Keratinocyte (primary cell): ENCODE measurements at regions not wholly inside any gene's neighbourhood (a gene's known extent, or its start where the extent isn't known, plus 50 kb on each side); places are given as distances from the start of the nearest gene placed in this dataset.

Source experiments
- EZH2 ChIP-seq: IDR thresholded peaks from one replicate; pipeline ENCODE4 v1.6.1; 2012; ENCODE audit warnings: inconsistent platforms, mild to moderate bottlenecking, low read length, moderate library complexity
- TF ChIP-seq, protein P1 (sequence below), 3 experiments: IDR thresholded peaks in 1 of 3; conservative IDR thresholded peaks in 1 of 3; optimal IDR thresholded peaks in 1 of 3; 2 replicates in 2 of 3; 3 replicates in 1 of 3; pipeline versions ENCODE3 to v1.5.1; 2011; ENCODE audit warnings: low read length in 3 of 3, mild to moderate bottlenecking in 3 of 3, moderate library complexity in 2 of 3, control low read depth in 1 of 3, inconsistent platforms in 1 of 3; ENCODE audit not compliant: insufficient read depth in 2 of 3; ENCODE audit errors: extremely low read depth in 1 of 3

DNA sequence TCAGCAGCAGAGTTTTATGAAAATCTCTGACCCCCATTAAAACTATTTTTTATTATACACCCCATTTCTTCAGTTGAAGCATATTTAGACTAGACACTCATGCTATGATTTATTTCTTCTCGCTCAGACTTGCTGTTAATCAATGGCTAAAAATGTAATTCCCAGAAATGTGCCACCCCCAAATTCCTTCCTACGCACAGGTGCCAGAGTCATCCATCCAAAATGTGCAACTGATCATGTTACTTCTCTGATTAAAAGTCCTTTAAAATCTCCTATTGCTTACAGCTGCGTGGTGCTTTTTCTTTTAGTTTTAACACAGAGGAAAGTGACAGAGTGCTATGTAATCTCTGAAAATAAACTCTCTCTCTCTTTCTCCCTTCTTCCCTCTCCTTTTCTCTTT, 954.4 kb downstream of the NCAM2 start:
- TF ChIP-seq, protein P1, sequence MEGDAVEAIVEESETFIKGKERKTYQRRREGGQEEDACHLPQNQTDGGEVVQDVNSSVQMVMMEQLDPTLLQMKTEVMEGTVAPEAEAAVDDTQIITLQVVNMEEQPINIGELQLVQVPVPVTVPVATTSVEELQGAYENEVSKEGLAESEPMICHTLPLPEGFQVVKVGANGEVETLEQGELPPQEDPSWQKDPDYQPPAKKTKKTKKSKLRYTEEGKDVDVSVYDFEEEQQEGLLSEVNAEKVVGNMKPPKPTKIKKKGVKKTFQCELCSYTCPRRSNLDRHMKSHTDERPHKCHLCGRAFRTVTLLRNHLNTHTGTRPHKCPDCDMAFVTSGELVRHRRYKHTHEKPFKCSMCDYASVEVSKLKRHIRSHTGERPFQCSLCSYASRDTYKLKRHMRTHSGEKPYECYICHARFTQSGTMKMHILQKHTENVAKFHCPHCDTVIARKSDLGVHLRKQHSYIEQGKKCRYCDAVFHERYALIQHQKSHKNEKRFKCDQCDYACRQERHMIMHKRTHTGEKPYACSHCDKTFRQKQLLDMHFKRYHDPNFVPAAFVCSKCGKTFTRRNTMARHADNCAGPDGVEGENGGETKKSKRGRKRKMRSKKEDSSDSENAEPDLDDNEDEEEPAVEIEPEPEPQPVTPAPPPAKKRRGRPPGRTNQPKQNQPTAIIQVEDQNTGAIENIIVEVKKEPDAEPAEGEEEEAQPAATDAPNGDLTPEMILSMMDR (optimal IDR thresholded peaks at IDR 0.05 in 1 of 3, IDR thresholded peaks at IDR 0.05 in 1 of 3, conservative IDR thresholded peaks at IDR 0.05 in 1 of 3; ENCODE audit: extremely low read depth in 1 of 3, insufficient read depth in 2 of 3, low read length in 3 of 3): no peak
- no peak for TF ChIP-seq EZH2
